HG02759 (cell line): ENCODE measurements at regions not wholly inside any gene's neighbourhood (a gene's known extent, or its start where the extent isn't known, plus 50 kb on each side); places are given as distances from the start of the nearest gene placed in this dataset.

ENCODE experiments used
- ATAC-seq: cut with Tn5 transposase; IDR thresholded peaks from one replicate; pipeline ENCODE4 v1.9.1; 2021; ENCODE audit warnings: mild to moderate bottlenecking, moderate library complexity; ENCODE audit not compliant: unreplicated experiment

- ATAC-seq, result no peak
Observed at GRCh38 chr4:133493776-133494175, 344.7 kb downstream of the PCDH10 start.

- no peak for ATAC-seq
Observed at GRCh38 chr4:133493241-133493640, 344.1 kb downstream of the PCDH10 start.

- no peak for ATAC-seq
Observed at GRCh38 chr4:133484287-133484686, 335.2 kb downstream of the PCDH10 start.

GRCh38 chr4:133483600-133484246 is 334.6 kb downstream of the PCDH10 start:
- ATAC-seq, result no peak

GRCh38 chr4:133476063-133476462 is 327.0 kb downstream of the PCDH10 start:
- ATAC-seq, result no peak

GRCh38 chr4:133474501-133474900 is 325.4 kb downstream of the PCDH10 start:
- no peak for ATAC-seq

- ATAC-seq, result no peak
Observed at GRCh38 chr4:133472244-133472643, 323.1 kb downstream of the PCDH10 start.

GRCh38 chr4:133467290-133467947 is 318.3 kb downstream of the PCDH10 start:
- ATAC-seq, result no peak

GRCh38 chr4:133465022-133465421 is 315.9 kb downstream of the PCDH10 start:
- no peak for ATAC-seq

- no peak for ATAC-seq
Observed at GRCh38 chr4:133464311-133464710, 315.2 kb downstream of the PCDH10 start.

- no peak for ATAC-seq
Observed at GRCh38 chr4:133452678-133453077, 303.6 kb downstream of the PCDH10 start.

- no peak for ATAC-seq
Observed at GRCh38 chr4:133450813-133451212, 301.7 kb downstream of the PCDH10 start.

GRCh38 chr4:133440404-133440803 is 291.3 kb downstream of the PCDH10 start:
- no peak for ATAC-seq

- no peak for ATAC-seq
Observed at GRCh38 chr4:133439830-133440229, 290.7 kb downstream of the PCDH10 start.

GRCh38 chr4:133424605-133425004 is 275.5 kb downstream of the PCDH10 start:
- ATAC-seq, result no peak

GRCh38 chr4:133403913-133404312 is 254.8 kb downstream of the PCDH10 start:
- ATAC-seq, result no peak

- no peak for ATAC-seq
Observed at GRCh38 chr4:133402616-133403015, 253.5 kb downstream of the PCDH10 start.

GRCh38 chr4:133394971-133395627 is 246.0 kb downstream of the PCDH10 start:
- no peak for ATAC-seq

GRCh38 chr4:133390198-133390855 is 241.2 kb downstream of the PCDH10 start:
- no peak for ATAC-seq

- ATAC-seq, result no peak
Observed at GRCh38 chr4:133389029-133389428, 239.9 kb downstream of the PCDH10 start.

- ATAC-seq, result no peak
Observed at GRCh38 chr4:133385161-133385954, 236.3 kb downstream of the PCDH10 start.
